DMS153 treated with DMSO at 0.1 percent for 48 hours (cell line): ENCODE measurements at regions not wholly inside any gene's neighbourhood (a gene's known extent, or its start where the extent isn't known, plus 50 kb on each side); places are given as distances from the start of the nearest gene placed in this dataset.
"Not testable (repeated sequence)": the region's sequence is repeated elsewhere in the genome, so short reads cannot be mapped to it uniquely, and the experiment has no call there.

Source experiments
- DNase-seq: peaks from one replicate; lab custom pipeline; 2025; ENCODE audit not compliant: unreplicated experiment; lab: John Stamatoyannopoulos, UW

DNA sequence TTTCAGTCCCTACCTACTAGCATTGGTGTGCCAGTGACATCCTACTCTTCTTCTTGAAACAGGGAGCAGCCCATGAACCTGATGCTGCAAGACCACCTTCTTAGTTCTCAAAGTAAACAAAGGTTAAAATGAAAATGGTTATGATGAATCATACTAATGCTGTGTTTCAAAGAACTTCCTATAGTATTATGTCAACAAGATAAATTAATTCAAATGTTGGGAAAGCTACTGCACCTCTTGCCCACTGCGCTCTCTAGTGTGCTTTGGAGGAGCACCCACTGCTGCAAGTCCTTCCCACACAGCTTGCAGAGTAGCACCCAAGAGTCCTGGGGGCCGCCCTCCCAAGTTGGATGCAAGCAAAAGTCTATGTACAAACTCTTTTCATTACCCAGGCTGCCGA, 81.1 kb downstream of the CD200R1L start:
- DNase-seq = no peak

DNA sequence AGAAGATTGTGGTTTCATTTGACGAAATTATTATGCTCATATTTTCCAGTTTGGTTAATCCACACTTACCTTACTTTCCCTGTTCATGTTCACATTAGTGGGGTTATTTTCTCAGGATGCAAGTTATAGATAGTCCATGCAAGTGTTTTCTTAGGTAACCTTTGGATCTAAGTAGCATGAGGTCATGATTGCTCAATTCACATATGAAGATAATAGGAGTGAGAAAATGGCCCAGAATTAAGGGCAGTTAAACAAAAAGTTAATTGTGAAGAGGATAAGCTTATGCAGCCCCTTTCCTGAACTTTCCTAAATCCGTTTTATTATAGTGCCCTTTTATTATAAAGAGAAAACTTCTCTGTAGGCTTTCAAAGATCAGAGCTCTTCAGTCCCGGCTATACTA, 83.4 kb downstream of the CD200R1L start:
- no peak for DNase-seq

DNA sequence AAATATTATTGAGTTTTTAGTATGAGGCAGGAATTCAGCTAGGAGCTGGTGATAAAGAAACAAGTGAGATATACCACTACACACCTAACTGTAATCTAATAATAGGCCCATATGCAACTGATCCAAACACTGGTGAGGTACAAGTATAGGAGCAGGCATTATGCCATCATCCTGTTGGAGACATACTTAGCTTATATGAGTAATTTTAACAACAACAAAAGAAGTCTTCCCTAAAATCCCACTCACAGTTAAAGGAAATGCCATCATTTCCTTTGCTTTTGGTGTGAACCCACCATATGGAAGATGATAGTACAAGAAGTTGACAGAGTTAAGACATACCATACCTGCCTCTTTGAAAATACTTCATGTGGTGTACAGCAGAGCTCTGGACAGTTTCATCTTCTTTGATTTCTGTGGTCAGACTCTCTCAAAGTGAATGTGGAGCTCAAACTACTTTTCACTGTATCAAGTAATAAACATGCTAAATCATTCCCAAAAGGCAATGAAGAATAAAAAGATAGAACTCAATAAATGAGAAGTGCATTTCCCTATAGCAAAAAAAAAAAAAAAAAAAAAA, 85.5 kb downstream of the CD200R1L start:
- no peak for DNase-seq

- DNase-seq = peak; percentile 44
Observed at GRCh38 chr3:112759681-112760080, 87.0 kb downstream of the CD200R1L start.

DNA sequence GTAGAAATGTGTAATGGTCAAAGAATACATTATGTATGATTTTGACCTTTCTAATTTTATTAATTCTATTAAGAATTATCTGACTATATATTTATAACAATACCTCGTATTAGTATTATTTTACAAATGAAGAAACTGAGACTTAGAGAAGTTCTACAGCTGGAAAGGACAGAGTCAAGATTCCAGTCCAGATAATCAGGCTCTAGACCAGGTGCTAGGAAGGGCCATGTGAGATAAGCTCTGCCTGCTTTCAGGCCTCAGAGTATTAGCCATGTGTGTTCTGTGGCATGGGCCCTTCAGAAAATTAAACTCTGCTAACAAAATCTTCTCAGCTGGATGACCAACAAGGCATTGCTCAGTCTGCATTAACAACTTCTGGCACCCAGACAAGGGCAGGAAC, 87.5 kb downstream of the CD200R1L start:
- DNase-seq = no peak

- DNase-seq = no peak
Observed at GRCh38 chr3:112757197-112757596, 89.5 kb downstream of the CD200R1L start.

DNA sequence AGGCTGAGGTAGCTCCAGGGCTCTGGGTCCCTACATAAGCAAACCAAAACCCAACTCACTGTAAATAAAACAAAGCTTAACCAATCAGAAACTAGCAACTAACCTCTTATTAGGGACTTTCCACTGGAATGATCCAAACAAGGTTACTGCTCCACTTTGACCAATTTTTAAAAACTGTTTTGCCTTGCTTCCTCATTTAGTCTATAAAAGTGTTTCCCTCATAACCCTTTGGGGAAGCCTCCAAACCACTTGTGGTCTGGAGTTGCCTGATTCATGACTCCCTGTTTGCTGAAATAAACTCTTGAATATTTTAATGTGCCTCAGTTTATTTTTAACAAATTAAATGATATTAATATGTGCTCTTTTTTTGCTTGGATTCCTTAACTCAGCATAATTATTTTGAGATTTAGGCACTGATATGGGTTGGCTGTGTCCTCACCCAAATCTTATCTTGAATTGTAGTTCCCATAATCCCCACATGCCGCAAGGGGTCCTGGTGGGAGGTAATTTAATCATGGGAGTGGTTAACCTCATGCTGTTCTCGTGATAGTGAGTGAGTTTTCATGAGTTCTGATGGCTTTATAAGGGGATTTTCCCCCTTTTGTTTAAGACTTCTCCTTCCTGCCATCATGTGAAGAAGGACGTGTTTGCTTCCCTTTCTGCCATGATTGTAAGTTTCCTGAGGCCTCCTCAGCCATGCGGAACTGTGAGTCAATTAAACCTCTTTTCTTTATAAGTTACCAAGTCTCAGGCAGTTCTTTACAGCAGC, 90.6 kb downstream of the CD200R1L start:
- no peak for DNase-seq

DNA sequence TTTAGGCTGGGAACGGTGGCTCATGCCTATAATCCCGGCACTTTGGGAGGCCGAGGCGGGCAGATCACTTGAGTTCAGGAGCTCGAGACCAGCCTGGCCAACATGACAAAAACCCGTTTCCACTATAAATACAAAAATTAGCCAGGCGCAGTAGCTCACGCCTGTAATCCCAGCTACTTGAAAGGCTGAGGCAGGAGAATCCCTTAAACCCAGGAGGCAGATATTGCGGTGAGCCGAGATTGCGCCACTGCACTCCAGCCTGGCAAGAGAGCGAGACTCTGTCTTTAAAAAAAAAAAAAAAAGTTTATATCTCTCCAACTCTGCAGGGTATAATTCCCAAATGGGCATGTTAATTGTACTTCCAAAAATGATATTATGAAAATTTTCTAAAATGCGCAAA, 91.6 kb downstream of the CD200R1L start:
- not testable (repeated sequence) for DNase-seq

DNA sequence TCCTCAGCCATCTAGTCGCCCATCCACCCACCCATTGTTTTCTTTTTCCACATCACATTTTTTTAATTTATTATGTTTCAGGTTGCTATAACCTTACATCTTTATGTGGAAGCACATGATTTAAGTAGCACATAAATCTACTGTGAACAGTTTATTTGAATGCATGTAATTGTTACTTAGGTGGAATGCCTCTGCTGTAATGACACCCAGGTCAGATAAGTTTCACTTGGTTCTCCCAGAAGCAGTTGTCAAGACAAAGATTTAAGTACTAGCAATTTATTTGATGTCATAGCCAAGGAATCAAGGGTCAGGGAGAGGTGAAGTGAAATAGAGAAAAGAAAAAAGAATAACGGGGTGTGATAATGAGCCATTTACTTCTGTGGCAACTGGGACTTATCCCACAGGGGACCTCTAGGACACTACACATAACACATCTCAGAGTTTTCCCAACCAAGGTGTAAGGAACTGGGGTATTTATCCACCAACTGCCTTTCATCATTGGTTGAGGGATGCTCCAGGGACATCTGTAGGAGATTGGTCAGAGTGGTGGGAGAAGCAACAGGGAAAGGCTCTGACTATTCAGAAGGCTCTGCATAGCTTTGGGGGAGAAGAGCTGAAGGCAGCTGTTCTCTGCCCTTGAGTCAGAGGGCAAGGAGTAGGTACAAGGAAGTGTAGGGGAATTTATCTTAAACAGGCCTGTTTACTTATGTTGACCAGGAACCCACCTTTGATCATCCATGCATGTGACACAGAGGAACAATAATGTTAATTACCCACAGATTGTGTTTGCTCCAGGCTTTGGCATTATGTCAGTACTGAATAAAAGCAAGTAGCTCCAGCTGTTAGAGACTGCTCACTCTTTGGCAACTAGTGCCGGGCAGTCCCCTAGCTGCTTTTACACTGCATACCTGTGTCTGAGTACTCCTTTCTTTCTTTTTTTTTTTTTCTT, 94.8 kb downstream of the CD200R1L start:
- no peak for DNase-seq

GRCh38 chr3:112751061-112751460, 95.6 kb downstream of the CD200R1L start:
- DNase-seq = no peak

DNA sequence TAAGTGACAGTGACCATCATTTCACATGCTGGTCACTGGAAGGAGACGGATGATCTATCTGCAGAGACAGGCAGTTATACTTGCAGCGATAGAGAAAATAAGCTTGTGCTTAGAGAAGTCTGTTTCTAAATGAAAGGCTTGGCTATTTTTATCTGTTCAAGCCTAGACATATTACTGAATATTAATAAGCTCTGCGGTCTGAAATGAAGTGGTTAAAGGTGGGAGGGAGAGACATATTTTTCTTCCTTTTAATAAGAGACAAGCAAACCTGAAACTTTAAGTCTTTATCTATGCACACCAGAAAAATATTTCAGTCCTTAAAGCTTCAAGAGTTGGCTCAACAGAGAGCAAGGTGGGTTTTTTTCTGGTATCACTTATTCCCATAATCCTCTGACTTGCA, 99.0 kb downstream of the CD200R1L start:
- DNase-seq = no peak

DNA sequence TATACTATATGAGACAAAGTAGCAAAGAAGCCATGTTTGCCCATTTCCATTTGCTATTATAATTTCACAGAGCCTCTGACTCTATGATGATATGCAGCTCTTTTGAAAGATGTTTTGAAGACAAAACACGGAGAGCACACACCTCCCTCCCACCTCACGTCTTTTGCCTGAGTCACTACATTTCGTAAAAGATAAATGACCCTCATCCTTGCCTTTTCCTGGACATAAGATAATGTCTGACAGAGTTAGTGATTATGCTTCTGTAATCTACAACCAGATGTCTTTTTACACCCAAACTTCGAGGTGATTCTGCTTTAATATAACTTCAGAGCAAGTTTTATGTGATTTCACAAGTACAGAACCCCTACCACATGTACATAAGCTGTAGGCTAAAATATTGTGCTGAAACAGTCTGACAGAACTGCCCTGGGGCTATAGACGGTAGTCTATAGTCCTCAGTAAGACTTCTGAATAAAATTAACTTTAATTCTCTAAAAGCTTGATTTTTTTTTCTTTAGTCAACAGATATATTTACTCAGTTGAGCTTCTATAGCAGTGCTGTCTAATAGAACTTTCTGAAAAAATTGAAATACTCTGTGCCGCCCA, 99.9 kb downstream of the CD200R1L start:
- DNase-seq = no peak

DNA sequence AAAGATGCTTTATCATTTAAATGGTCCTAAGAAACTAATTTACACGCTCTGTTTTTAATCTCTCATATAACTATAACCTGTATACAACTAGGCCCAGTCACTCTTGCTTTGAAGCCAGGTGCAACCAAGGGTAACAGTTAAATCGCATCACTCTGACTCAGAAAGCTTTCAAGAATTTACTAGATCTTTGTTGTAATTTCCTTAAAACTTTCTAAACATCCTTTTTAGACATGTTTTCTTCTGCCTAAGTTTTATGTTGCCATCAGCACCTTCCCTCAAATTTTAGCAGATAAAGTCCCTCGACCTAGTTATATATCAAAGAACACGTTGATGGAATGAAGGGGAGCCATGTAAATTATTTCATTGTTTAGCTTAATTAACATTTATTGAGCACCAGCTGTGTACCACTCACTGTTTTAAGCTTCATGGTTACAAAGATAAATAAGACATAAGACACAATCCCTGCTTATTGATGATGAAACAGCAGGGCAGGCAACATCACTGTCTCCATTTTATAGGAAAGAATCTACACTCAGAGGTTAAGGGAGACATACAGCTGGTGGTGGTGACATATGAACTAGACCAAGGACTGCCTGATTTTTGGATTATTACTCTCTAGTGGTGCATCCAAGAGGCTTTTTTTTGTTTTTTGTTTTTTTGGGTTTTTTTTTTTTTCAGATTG, 101.0 kb downstream of the CD200R1L start:
- DNase-seq = no peak

- DNase-seq = no peak
Observed at GRCh38 chr3:112744825-112745566, 101.7 kb downstream of the CD200R1L start.

DNA sequence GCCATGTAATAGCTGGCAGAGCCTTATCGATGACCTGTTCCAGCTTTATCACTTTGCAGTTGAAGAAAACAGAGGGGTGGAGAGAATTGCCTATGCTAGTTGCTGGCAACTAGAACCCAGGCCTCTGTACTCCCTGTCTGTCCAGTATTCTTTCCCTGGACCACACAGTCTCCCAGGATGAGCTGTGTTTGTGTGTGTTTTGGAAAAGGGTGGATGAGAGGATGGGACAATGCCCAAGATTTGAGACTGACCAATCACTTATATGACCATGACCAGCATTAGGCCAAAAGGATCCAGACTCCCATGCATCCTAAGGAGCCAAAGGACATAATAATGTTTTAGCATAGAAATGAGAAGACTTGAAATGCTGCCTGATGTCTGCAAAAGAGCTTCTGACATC, 102.6 kb downstream of the CD200R1L start:
- no peak for DNase-seq

DNA sequence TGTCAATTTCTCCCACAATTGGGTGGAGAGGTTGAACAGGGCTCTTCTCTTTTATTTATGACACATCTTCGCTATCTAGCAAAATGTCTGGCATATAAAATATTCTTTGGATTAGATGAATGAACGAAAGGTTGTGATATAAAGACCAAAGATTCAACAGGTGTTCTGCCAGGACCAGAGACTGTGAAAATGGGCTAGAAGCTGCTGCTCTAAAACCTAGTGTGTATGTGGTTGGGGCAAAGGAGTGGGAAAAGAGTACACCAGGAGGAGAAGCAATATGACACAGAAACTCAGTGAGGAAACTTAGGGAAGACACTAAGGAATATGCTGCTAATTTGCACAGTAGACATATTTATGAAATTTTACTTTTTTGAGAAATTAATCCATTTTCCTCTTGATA, 102.0 kb upstream of the CCDC80 start:
- DNase-seq = no peak

DNA sequence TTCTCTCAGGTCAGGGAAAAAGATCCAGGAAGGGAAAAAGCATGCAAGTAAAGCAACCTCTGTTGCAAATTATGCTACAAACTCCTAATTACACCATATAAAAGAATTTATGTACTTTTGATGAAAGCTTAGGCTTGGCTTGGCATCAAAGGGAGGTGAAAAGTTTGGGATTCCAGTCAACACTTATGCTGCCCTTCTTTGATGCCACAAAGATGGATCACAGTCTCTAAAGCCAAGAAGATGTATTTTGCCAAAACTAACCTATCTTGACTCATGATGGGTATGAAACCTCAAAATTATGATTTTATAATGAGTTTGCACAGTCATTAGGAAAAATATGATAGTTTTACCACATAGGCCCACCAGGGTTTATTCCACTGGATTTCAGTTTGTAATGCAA, 101.0 kb upstream of the CCDC80 start:
- no peak for DNase-seq

GRCh38 chr3:112740835-112741234, 99.9 kb upstream of the CCDC80 start:
- no peak for DNase-seq

- DNase-seq = no peak
Observed at GRCh38 chr3:112739252-112739965, 98.5 kb upstream of the CCDC80 start.

GRCh38 chr3:112738366-112738765, 97.4 kb upstream of the CCDC80 start:
- DNase-seq = no peak
